Heart right ventricle (tissue), 16 donors: ENCODE measurements at regions not wholly inside any gene's neighbourhood (a gene's known extent, or its start where the extent isn't known, plus 50 kb on each side); places are given as distances from the start of the nearest gene placed in this dataset.

Source experiments
- ATAC-seq, 8 donors: fragments of 200-7000 bp; cut with Tn5 transposase; one replicate each; pipeline ENCODE4 v1.9.1; 2020; ENCODE audit warnings: mild to moderate bottlenecking in 8 of 8, moderate library complexity in 8 of 8, moderate number of reproducible peaks in 1 of 8
- DNase-seq, 2 donors: peaks; one replicate each; pipeline ENCODE4 v3.0.0-alpha.2; 2020
- H3K27ac ChIP-seq, 10 donors: fragments of 200-600 bp; sonication (generic) in 2 of 10; one replicate each; pipeline versions ENCODE4 v1.5.0 to v1.8.0; 2020 to 2022; ENCODE audit warnings: mild to moderate bottlenecking in 3 of 10
- H3K27me3 ChIP-seq, 7 donors: fragments of 200-600 bp; one replicate each; pipeline ENCODE4 v1.8.0; 2021 to 2022; ENCODE audit warnings: mild to moderate bottlenecking in 2 of 7
- H3K36me3 ChIP-seq, 9 donors: fragments of 200-600 bp; sonication (generic) in 1 of 9; one replicate each; pipeline versions ENCODE4 v1.5.0 to v1.8.0; 2020 to 2022; ENCODE audit warnings: mild to moderate bottlenecking in 2 of 9
- H3K4me1 ChIP-seq, 9 donors: fragments of 200-600 bp; sonication (generic) in 1 of 9; one replicate each; pipeline versions ENCODE4 v1.5.0 to v1.8.0; 2020 to 2022; ENCODE audit warnings: mild to moderate bottlenecking in 4 of 9
- H3K4me3 ChIP-seq, 10 donors: fragments of 200-600 bp; sonication (generic) in 2 of 10; one replicate each; pipeline versions ENCODE4 v1.5.0 to v1.8.0; 2020 to 2022; ENCODE audit warnings: mild to moderate bottlenecking in 7 of 10, moderate library complexity in 2 of 10
- H3K9me3 ChIP-seq, 11 donors: fragments of 200-600 bp in 10 of 11; sonication (generic) in 2 of 11; one replicate each; pipeline versions ENCODE4 v1.5.0 to v1.8.0; 2013 to 2022; ENCODE audit warnings: mild to moderate bottlenecking in 2 of 11, control low read depth in 1 of 11, moderate library complexity in 1 of 11
- WGBS, 2 donors: extraction: QIAGEN DNeasy Blood & Tissue Kit; methylation state at CpG; one replicate each; pipeline ENCODE4 v1.1.7; 2013; ENCODE audit warnings: inconsistent platforms in 1 of 2; 5-methylcytosine and 5-hydroxymethylcytosine counted together
- intact Hi-C, 10 donors: fragments of 100-400 bp; cut with DNase I; formaldehyde crosslinking; loops; one replicate each; pipeline versions ENCODE4 v1.11.1 to v1.14.2; 2022
- TF ChIP-seq, protein P1 (sequence below), 9 donors: fragments of 200-600 bp; sonication (generic) in 2 of 9; IDR thresholded peaks; one replicate each; pipeline versions ENCODE4 v1.5.0 to v1.8.0; 2021 to 2022; ENCODE audit warnings: antibody characterized with exemption in 9 of 9, mild to moderate bottlenecking in 5 of 9, moderate library complexity in 1 of 9
- donor health status: Arrhythmogenic right ventricular cardiomyopathy.
- donor health status: ischemic (EF 13 %, LVEDD 7.1; RV severe dilation, severe dysfunction).
- donor health status: healthy with polysubstance abuse.
- donor health status: DM: no; HTN: yes; CAD: no.
- donor health status: DM: no; HTN: no; CAD: no.
- donor health status: ischemic (EF 25% LVEDD 6.9; RV normal size, moderate dysfunction).
- donor health status: ischemic (EF 25% LVEDD 5.7; RV mildly dilated, moderate dysfunction).
- donor health status: healthy.
- donor health status: DM: yes; HTN: yes; CAD: no.
- donor health status: Ischemic cardiomyopathy.
- donor health status: ischemic (EF 35%, LVEDD 5.7; RV mildly dilated, moderate dysfunction).
- donor health status: nonischemic (EF 11% LVEDD 7.7; RV severe dilation, severe dysfunction).
- donor health status: DM: yes; HTN: yes; CAD: no.
- donor health status: PGD.
- donor health status: ischemic (EF 29% LVEDD 5.4; RV normal size, mild dysfunction).
- donor health status: nonischemic (EF 23%, LVEDD 6.1; RV moderate dilation, normal function).

- no peak for DNase-seq
- intact Hi-C loops = no loop called here
- no peaks in the 10 kb centered on the region for H3K4me1 ChIP-seq
- ATAC-seq = no peak
- peaks cover 0 to 10% (median 0%) of the 10 kb centered on the region in 11 donors for H3K9me3 ChIP-seq
- WGBS, 2 donors = 82 to 91% methylated on average over 6 of the region's 6 CpGs
- H3K4me3 ChIP-seq = no peak overlapping the region
- H3K27me3 ChIP-seq = no peaks in the 10 kb centered on the region
- no peak overlapping the region for H3K27ac ChIP-seq
- TF ChIP-seq, protein P1, sequence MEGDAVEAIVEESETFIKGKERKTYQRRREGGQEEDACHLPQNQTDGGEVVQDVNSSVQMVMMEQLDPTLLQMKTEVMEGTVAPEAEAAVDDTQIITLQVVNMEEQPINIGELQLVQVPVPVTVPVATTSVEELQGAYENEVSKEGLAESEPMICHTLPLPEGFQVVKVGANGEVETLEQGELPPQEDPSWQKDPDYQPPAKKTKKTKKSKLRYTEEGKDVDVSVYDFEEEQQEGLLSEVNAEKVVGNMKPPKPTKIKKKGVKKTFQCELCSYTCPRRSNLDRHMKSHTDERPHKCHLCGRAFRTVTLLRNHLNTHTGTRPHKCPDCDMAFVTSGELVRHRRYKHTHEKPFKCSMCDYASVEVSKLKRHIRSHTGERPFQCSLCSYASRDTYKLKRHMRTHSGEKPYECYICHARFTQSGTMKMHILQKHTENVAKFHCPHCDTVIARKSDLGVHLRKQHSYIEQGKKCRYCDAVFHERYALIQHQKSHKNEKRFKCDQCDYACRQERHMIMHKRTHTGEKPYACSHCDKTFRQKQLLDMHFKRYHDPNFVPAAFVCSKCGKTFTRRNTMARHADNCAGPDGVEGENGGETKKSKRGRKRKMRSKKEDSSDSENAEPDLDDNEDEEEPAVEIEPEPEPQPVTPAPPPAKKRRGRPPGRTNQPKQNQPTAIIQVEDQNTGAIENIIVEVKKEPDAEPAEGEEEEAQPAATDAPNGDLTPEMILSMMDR (IDR thresholded peaks at IDR 0.05) = no peak
- H3K36me3 ChIP-seq = no peaks in the 10 kb centered on the region
Measured at GRCh38 chr18:71130351-71130750, 841.5 kb downstream of the SOCS6 start.

DNA sequence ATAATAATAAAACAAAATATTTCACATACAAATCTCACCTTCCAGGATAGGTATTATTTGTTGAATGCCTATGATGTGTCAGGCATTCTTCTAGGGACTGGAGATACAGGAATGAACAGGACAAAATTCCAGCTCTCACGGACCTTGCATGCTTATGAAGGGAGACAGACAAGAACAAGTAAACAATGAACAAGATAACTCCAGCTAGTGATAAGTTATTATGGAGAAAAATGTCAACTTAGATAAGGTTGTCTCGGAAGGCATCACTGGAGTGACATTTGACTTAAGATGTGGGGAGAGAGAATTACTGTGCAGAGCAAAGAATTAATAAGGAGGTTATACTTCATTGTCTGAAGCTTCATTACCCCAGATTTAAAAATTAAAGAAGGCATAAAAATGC is 836.7 kb downstream of the SOCS6 start:
- no peaks in the 10 kb centered on the region for H3K36me3 ChIP-seq
- no peak overlapping the region for H3K4me3 ChIP-seq
- H3K27me3 ChIP-seq = no peaks in the 10 kb centered on the region
- intact Hi-C loops = no loop called here
- TF ChIP-seq, protein P1 (IDR thresholded peaks at IDR 0.05) = no peak
- ATAC-seq (no peak), DNase-seq (no peak)
- H3K9me3 ChIP-seq = peaks cover 0 to 37% (median 8%) of the 10 kb centered on the region in 11 donors
- no peak overlapping the region for H3K27ac ChIP-seq
- H3K4me1 ChIP-seq = no peaks in the 10 kb centered on the region
- 32 to 45% methylated on average over 2 of the region's 2 CpGs for WGBS, 2 donors

DNA sequence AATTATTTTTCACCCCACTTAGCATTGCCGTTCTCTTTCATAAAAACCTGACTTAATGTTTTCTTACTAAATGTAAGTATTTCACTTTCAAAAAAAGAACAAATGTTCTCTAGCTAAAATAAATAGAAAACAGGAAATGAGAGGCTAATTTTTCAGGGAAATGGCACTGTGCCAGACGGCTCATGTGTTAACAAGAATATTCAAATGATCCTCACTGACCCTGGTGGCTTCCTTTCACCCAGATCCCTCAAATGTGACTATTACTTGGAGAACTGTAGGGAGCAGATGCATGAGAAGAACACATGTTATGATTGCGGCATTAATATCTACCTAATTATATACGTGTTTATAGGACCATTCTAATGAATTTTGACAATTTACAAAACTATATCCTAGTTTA is 827.7 kb downstream of the SOCS6 start:
- Histone ChIP-seq H3K4me1 (no peaks in the 10 kb centered on the region), H3K36me3 (no peaks in the 10 kb centered on the region), H3K27me3 (no peaks in the 10 kb centered on the region), H3K4me3 (no peak overlapping the region), H3K9me3 (peaks cover 0 to 29% (median 11%) of the 10 kb centered on the region in 11 donors), H3K27ac (no peak overlapping the region)
- no peak for ATAC-seq
- WGBS, 2 donors = 46 to 61% methylated on average over 4 of the region's 4 CpGs
- TF ChIP-seq, protein P1 (IDR thresholded peaks at IDR 0.05) = no peak
- peak in 1 of 2 donors; percentile 14 for DNase-seq
- intact Hi-C loops = loop anchor here in 1 of 10 donors (10.0 kb wide), 1 partner anchor 62 kb away; no protein-coding TSS in a partner anchor

- Histone ChIP-seq H3K9me3 (peaks cover 0 to 16% (median 11%) of the 10 kb centered on the region in 11 donors), H3K4me3 (no peak overlapping the region), H3K27ac (no peak overlapping the region), H3K4me1 (no peaks in the 10 kb centered on the region), H3K36me3 (no peaks in the 10 kb centered on the region), H3K27me3 (no peaks in the 10 kb centered on the region)
- intact Hi-C loops = loop anchor here in 1 of 10 donors (10.0 kb wide), 1 partner anchor 60 kb away; no protein-coding TSS in a partner anchor
- DNase-seq (no peak), ATAC-seq (no peak)
- TF ChIP-seq, protein P1 (IDR thresholded peaks at IDR 0.05) = no peak
- WGBS, 2 donors = 76 to 90% methylated on average over 8 of the region's 8 CpGs
Measured at GRCh38 chr18:71115261-71115660, 826.4 kb downstream of the SOCS6 start.
